HG03280 (cell line): ENCODE measurements at regions not wholly inside any gene's neighbourhood (a gene's known extent, or its start where the extent isn't known, plus 50 kb on each side); places are given as distances from the start of the nearest gene placed in this dataset.
"Not testable (repeated sequence)": the region's sequence is repeated elsewhere in the genome, so short reads cannot be mapped to it uniquely, and the experiment has no call there.

ENCODE experiments used
- ATAC-seq: cut with Tn5 transposase; IDR thresholded peaks from one replicate; pipeline ENCODE4 v1.9.1; 2021; ENCODE audit warnings: mild to moderate bottlenecking, moderate library complexity; ENCODE audit not compliant: unreplicated experiment

- ATAC-seq = no peak
Observed at GRCh38 chr5:12204761-12205160, 300.5 kb upstream of the CTNND2 start.

- no peak for ATAC-seq
Observed at GRCh38 chr5:12193536-12193935, 289.3 kb upstream of the CTNND2 start.

GRCh38 chr5:12183003-12183402 is 278.8 kb upstream of the CTNND2 start:
- no peak for ATAC-seq

GRCh38 chr5:12177851-12178250 is 273.6 kb upstream of the CTNND2 start:
- ATAC-seq = no peak

- ATAC-seq = no peak
Observed at GRCh38 chr5:12177225-12177624, 273.0 kb upstream of the CTNND2 start.

- ATAC-seq = no peak
Observed at GRCh38 chr5:12175914-12176585, 271.8 kb upstream of the CTNND2 start.

- no peak for ATAC-seq
Observed at GRCh38 chr5:12174734-12175133, 270.5 kb upstream of the CTNND2 start.

GRCh38 chr5:12169536-12169935 is 265.3 kb upstream of the CTNND2 start:
- ATAC-seq = no peak

- no peak for ATAC-seq
Observed at GRCh38 chr5:12162863-12163262, 258.6 kb upstream of the CTNND2 start.

- no peak for ATAC-seq
Observed at GRCh38 chr5:12147513-12147912, 243.3 kb upstream of the CTNND2 start.

GRCh38 chr5:12141496-12141895 is 237.2 kb upstream of the CTNND2 start:
- ATAC-seq = no peak

- no peak for ATAC-seq
Observed at GRCh38 chr5:12133520-12133919, 229.3 kb upstream of the CTNND2 start.

GRCh38 chr5:12131020-12131419 is 226.8 kb upstream of the CTNND2 start:
- not testable (repeated sequence) for ATAC-seq

GRCh38 chr5:12125895-12126294 is 221.6 kb upstream of the CTNND2 start:
- ATAC-seq = no peak

GRCh38 chr5:12119657-12120056 is 215.4 kb upstream of the CTNND2 start:
- no peak for ATAC-seq

- ATAC-seq = no peak
Observed at GRCh38 chr5:12114075-12114474, 209.8 kb upstream of the CTNND2 start.

- ATAC-seq = no peak
Observed at GRCh38 chr5:12113062-12113461, 208.8 kb upstream of the CTNND2 start.

- no peak for ATAC-seq
Observed at GRCh38 chr5:12111261-12111660, 207.0 kb upstream of the CTNND2 start.

- ATAC-seq = no peak
Observed at GRCh38 chr5:12110629-12111028, 206.4 kb upstream of the CTNND2 start.

GRCh38 chr5:12109075-12109688 is 204.9 kb upstream of the CTNND2 start:
- no peak for ATAC-seq

GRCh38 chr5:12102151-12102550 is 197.9 kb upstream of the CTNND2 start:
- ATAC-seq = no peak

- no peak for ATAC-seq
Observed at GRCh38 chr5:12100542-12100941, 196.3 kb upstream of the CTNND2 start.

GRCh38 chr5:12099296-12099695 is 195.1 kb upstream of the CTNND2 start:
- ATAC-seq = no peak
